ES-I3 (cell line): ENCODE measurements at regions not wholly inside any gene's neighbourhood (a gene's known extent, or its start where the extent isn't known, plus 50 kb on each side); places are given as distances from the start of the nearest gene placed in this dataset.

Source experiments
- H3K36me3 ChIP-seq: 2 replicates; pipeline ENCODE4 v1.6.1; 2013; ENCODE audit warnings: mild to moderate bottlenecking, low read length, control low read depth, moderate library complexity; ENCODE audit not compliant: insufficient read depth
- H3K4me1 ChIP-seq: 2 replicates; pipeline ENCODE4 v1.6.1; 2013; ENCODE audit warnings: mild to moderate bottlenecking, control low read depth, low read length; ENCODE audit not compliant: insufficient read depth
- H3K9ac ChIP-seq: 2 replicates; pipeline ENCODE4 v1.6.1; 2013; ENCODE audit warnings: low read depth, mild to moderate bottlenecking, low read length, moderate library complexity
- H3K9me3 ChIP-seq: 2 replicates; pipeline ENCODE4 v1.6.1; 2013; ENCODE audit warnings: mild to moderate bottlenecking, low read length, moderate library complexity; ENCODE audit not compliant: control insufficient read depth, insufficient read depth

DNA sequence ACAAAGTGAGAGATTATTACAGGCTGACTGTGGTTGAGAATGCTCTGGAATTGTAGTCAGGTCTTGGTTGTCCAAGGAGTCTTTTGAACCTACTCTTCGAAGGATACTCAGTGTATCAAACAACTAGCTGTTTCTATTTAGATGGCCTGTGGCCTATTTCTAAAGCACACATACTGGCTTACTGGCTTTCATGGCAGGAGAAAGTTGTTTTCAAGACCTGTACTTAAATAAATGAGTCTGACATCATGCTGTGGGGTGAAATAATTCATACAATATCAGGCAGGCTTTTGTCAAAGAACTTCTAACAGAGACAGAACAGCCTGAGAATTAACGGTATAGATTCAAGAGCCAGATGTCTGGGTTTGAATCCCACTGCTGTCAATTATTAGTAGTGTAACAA lies 316.7 kb upstream of the SEMA6D start:
- no peak overlapping the region for H3K9ac ChIP-seq
- H3K4me1 ChIP-seq = peaks cover 10% of the 10 kb centered on the region
- no peaks in the 10 kb centered on the region for H3K36me3 ChIP-seq
- no peaks in the 10 kb centered on the region for H3K9me3 ChIP-seq

DNA sequence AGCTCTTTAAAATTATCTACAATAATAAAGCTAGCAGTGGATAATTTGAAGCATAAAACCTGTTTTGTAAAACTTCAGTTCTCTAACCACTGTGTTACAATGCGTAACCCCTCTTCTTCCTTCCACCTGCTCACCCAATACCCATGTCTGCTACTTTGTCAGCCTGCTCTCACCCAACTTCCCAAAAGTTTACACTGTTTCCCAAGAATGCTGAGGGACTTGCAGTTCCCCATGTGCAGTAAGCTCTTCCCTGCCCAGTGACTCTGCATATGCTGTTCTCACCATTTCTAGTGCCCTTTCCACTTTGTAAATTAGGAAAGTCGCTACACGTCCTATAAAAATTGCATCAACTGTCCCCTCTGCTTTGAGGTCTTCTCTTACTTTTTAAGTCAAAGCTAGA lies 315.9 kb upstream of the SEMA6D start:
- Histone ChIP-seq H3K9ac (no peak overlapping the region), H3K4me1 (peaks cover 18% of the 10 kb centered on the region), H3K9me3 (no peaks in the 10 kb centered on the region), H3K36me3 (no peaks in the 10 kb centered on the region)

DNA sequence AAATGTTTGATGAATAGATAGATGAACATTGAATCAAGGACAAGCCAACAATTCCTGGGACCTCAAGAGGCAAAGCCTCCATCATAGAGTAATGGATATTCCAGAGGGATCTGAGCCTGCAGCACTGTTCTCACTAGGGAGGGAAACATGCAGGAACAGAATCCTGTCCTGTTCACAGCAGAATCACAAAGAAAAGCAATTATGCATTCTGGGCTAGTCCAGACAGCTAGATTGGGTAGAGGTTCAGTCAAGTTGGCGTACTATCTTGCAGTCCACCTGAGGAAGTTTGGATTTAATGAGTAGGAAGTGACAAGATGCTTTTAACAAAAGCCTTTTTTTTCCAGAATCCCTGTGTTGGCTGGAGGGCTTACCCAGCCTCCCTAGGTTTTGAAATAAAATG lies 314.5 kb upstream of the SEMA6D start:
- Histone ChIP-seq H3K9ac (no peak overlapping the region), H3K9me3 (no peaks in the 10 kb centered on the region), H3K4me1 (peaks cover 24% of the 10 kb centered on the region), H3K36me3 (no peaks in the 10 kb centered on the region)

DNA sequence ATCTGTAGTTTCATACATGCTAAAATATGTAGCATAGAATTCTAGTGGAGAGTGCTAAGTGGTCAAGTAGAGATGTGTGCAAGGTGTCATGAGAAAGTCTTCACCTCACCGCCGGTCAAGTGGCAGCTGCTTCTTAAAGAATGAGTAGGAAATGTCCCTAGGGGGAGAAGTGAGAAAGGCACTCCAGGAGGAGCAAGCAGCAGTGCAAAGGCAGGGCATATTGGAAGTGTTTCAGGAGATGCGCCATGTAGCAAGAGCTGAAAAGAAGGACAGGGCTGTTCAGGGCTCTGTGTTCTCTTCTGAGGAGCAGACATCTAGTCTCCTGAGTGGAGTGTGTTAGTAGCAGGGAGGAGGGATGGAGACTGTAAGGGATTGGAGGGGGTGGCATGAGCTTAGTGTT lies 312.4 kb upstream of the SEMA6D start:
- Histone ChIP-seq H3K36me3 (no peaks in the 10 kb centered on the region), H3K9me3 (no peaks in the 10 kb centered on the region), H3K9ac (no peak overlapping the region), H3K4me1 (peaks cover 27% of the 10 kb centered on the region)

DNA sequence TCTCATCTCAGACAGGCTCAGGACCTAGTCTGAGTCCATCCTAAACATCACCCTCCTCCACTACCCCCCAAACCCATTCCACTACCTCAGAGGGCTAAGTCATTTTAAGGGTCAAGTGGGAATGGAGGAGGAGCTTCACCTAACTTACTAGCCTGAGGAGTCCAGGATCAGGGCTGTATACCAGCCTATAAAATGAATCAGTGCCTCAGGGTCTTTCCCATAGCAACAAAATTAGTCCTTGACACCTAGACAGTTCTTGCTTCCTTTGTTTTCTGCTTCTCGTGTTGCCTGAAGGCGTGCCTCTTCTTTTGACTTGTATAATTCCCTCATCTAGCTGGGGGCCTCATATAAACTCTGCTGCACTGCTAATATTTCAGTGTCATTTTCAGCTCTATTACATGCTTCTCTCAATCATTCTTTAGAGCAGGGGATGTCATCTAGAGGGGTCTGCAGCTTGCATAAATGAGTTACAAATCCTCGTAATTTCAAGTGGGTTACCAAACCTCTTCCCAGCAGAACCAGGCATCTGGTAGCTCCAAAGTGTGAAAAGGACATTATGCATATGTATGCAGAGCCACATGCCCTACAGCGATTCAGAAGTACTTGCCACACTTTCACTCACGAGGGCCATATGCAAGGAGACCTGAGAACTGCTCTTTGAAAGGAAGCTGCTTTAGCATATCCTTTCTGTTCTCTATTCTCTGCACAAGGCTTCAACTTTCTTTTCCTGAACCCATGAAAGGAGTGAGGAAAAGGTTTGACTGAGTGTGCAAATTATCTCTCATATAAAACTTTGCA lies 311.7 kb upstream of the SEMA6D start:
- H3K9me3 ChIP-seq = no peaks in the 10 kb centered on the region
- H3K9ac ChIP-seq = no peak overlapping the region
- no peaks in the 10 kb centered on the region for H3K36me3 ChIP-seq
- peaks cover 27% of the 10 kb centered on the region for H3K4me1 ChIP-seq

DNA sequence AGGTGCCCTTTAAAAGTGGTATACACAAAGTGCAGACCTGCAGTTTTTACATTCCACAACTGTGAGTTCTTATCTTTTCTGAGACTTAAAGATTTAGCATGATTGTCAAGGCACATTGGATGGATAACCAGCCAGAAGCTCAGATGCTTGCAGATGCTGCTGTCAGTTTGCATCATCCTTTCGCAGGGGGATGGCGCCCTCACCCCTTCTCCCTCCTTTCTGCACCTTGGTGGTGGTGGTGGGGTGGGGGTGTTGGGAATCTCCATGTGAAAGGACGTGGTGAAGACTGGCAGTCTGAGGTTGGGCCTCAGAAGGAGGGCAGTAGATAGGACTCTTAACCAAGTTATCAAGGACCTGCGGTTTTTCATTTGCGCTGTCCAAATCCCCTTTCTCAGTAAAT lies 309.6 kb upstream of the SEMA6D start:
- Histone ChIP-seq H3K36me3 (no peaks in the 10 kb centered on the region), H3K4me1 (peaks cover 27% of the 10 kb centered on the region), H3K9ac (no peak overlapping the region), H3K9me3 (no peaks in the 10 kb centered on the region)

DNA sequence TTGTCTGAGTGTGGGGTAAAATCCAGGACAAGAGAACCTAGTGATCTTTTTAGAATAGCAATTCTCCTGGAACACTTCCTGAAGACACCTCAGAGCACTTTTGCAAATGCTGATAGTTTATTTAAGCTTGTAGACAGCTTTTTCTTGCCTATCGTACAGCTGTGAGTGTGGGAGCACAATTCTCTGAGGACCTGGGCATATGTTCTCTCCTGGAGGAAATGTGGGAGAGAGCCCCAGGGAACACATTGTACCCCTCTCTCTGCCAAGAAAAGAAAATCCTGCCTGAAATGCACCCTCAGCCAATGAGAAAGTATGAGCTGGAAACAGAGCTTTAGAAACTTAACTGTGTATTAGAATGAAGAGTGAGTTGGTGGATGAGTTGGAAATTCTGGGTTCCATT lies 308.3 kb upstream of the SEMA6D start:
- H3K9ac ChIP-seq = no peak overlapping the region
- H3K4me1 ChIP-seq = peaks cover 27% of the 10 kb centered on the region
- H3K9me3 ChIP-seq = no peaks in the 10 kb centered on the region
- no peaks in the 10 kb centered on the region for H3K36me3 ChIP-seq

DNA sequence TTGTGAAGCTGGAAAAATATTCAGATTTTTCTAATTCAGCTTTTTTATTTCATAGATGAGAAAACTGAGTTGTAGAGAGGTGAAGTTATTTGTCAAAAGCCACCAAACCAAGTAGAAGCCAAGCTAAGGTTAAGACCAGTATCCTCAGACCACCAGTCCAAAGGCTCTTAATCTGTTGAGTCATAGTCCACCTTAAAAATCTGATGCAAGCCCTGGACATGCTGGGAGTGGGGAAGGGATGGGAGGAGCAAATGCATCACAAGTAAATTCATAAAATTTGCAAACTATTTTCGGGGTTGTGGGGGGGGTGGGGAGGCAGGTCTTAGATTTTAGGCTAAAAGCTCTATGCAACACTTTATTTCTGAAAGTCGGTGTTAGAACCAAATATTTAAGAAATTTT lies 307.7 kb upstream of the SEMA6D start:
- Histone ChIP-seq H3K9ac (no peak overlapping the region), H3K4me1 (peaks cover 27% of the 10 kb centered on the region), H3K36me3 (no peaks in the 10 kb centered on the region), H3K9me3 (no peaks in the 10 kb centered on the region)

DNA sequence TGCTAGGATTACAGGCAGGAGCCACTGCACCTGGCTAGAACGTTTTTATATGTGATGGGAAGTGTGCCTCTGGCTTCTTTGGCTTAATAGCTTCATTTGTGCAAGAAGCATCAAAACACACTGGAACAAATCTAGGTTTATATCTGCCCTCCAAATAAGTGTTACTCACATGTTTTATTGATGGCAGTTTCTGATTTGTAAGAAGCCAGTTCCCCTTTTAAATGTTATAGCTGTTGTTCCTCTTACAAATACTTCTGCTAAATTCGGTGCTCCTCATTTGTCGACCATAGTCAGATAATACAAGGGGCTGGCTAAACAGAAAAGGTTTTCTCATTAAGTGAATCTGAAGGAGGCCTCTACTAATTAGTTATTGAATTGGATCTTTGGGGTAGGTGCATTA lies 307.1 kb upstream of the SEMA6D start:
- no peaks in the 10 kb centered on the region for H3K9me3 ChIP-seq
- no peak overlapping the region for H3K9ac ChIP-seq
- H3K4me1 ChIP-seq = peaks cover 20% of the 10 kb centered on the region
- H3K36me3 ChIP-seq = no peaks in the 10 kb centered on the region

DNA sequence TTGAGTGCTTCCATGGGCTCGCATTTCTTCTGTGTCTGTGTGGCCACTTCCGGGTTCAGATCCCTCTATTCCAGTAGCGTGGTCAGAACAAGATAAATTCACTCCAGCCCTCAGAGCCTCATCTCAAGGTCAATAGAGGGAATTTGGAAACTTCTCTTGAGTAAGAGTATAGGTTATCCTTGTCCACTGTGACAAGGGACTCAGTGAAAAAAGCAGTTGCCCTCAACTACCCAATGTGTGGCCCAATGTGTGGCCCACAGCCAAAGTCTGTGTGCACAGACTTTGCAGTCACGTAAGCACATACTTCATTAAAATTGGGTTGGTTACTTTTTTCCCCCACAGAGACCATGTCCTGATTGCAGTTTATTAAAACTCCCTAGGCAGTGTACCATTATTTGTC lies 305.6 kb upstream of the SEMA6D start:
- Histone ChIP-seq H3K4me1 (0 out of 2 replicates have a peak, but pooled peaks cover 6% of the 10 kb centered on the region), H3K9ac (no peak overlapping the region), H3K36me3 (no peaks in the 10 kb centered on the region), H3K9me3 (no peaks in the 10 kb centered on the region)

DNA sequence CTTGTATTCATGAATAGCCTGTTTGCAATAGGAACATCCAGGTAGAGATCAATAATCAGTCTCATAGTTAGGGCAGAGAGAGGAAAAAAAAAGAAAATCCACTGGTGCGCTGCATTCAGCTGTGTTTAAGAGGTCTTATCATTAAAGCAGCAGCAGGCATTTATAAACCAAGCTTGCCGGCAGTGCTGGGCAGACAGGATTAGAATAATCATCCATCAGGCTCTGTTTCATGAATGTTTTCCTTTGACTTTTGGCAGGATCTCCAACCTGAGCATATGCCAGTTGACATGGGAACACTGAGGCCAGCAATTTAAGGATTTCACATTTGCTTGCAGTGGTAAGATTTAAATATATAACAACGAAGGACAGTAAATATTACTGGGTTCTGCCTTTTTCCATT lies 305.2 kb upstream of the SEMA6D start:
- Histone ChIP-seq H3K4me1 (0 out of 2 replicates have a peak, but pooled peaks cover 6% of the 10 kb centered on the region), H3K9ac (no peak overlapping the region)

DNA sequence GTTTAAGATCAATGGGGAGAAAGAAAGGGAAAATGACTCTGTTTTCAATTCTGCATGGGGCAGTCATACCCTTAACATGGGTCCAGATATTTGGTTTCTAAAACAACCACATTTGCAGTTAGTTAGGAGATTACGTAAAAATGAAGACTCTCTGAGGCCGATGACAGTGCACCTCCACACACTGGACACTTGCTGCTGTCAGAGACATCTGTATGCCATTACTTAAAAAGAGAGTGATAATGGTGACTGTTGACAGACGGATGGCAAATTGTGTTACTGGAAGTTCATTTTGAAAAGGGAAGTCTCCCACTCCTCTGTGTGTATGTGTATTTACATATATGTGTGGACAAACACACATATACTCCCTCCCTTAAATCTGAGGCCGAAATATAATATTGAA lies 304.5 kb upstream of the SEMA6D start:
- H3K9me3 ChIP-seq = no peaks in the 10 kb centered on the region
- no peak overlapping the region for H3K9ac ChIP-seq
- 0 out of 2 replicates have a peak, but pooled peaks cover 3% of the 10 kb centered on the region for H3K4me1 ChIP-seq
- H3K36me3 ChIP-seq = no peaks in the 10 kb centered on the region

More for the DNA sequence above, 305.2 kb upstream of the SEMA6D start:
- H3K9me3 ChIP-seq = no peaks in the 10 kb centered on the region
- no peaks in the 10 kb centered on the region for H3K36me3 ChIP-seq

DNA sequence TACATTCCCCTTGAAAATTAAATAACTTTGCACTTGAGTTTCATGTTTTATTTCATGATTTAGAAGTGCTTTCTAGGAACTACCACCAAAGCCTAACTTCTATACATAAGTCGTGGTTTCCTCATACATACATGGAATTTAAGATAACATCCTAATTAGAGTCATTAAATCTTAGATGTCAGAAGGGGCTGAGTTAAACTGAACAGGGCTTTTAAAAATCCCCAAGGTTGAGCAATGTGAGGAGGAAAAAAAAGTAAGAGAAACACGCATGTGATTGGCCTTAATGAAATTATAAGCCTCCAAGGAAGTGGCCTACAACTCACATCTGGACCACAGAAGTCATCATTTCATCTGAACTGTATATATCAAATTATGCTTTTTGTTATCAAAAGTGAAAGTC lies 303.1 kb upstream of the SEMA6D start:
- Histone ChIP-seq H3K36me3 (no peaks in the 10 kb centered on the region), H3K9me3 (no peaks in the 10 kb centered on the region), H3K4me1 (no peaks in the 10 kb centered on the region), H3K9ac (no peak overlapping the region)

DNA sequence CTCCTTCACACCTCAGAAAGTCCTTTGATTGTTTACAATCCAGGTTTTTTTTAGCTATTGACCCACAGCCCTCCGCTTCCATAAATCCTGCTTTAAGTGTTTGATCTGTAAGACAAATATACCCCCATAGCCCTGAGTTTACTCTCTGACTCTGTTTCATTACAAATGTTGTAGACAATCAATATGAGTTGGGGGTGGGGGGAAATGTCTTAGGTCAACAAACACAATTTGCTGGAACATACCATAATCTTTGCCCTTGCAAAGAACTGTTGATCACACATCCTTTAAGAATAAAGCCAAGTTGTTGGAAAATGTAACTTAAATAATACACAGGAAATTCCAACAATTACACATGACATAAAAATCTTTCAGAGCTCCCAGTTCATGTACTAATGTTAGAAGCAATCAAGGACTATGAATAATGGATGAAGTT lies 301.8 kb upstream of the SEMA6D start:
- H3K9ac ChIP-seq = no peak overlapping the region
- H3K9me3 ChIP-seq = no peaks in the 10 kb centered on the region
- H3K4me1 ChIP-seq = no peaks in the 10 kb centered on the region
- no peaks in the 10 kb centered on the region for H3K36me3 ChIP-seq

DNA sequence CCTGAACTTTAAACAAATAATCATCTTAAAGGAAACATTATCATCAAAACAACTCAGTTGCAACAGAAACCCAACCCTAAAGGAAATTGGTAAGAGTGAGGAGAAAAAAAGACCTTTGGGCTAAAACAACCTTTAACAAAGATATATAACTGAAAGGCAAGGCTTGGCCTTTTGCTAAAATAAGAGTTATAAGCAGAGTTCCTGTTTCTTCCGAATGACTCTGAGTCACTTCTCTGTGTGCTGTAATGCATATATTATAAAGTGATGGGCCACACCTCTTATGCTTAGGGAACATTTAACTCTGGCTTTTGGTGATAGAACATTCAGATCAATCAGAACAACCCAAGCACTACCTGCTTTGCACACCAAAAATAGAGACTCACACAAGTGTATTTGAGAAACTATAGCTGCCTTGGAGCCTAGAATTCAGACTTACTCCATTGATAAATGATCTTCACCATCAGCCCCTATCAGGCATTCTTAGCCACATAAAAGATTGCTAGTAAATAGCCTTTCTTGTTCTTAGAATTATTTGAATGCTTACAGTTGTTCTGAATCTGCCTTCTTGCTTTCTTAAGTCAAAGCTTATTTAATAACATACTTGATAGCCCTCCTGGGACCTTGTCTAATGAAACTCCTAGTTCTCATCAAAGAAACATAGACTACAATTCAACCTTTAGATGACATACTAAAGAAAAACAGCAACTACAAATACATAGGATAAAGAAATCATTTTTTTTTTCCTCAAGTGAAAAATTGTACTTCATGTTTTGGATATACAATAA lies 294.2 kb upstream of the SEMA6D start:
- no peak overlapping the region for H3K9ac ChIP-seq
- H3K4me1 ChIP-seq = no peaks in the 10 kb centered on the region
- H3K9me3 ChIP-seq = no peaks in the 10 kb centered on the region
- no peaks in the 10 kb centered on the region for H3K36me3 ChIP-seq
